Heart left ventricle (tissue), 16 donors: ENCODE measurements at regions not wholly inside any gene's neighbourhood (a gene's known extent, or its start where the extent isn't known, plus 50 kb on each side); places are given as distances from the start of the nearest gene placed in this dataset.

Experiments
- ATAC-seq, 4 donors: fragments of 200-7000 bp; cut with Tn5 transposase; one replicate each; pipeline ENCODE4 v1.9.1; 2020 to 2022; ENCODE audit warnings: moderate library complexity in 4 of 4, mild to moderate bottlenecking in 3 of 4, moderate number of reproducible peaks in 1 of 4
- DNase-seq, 5 donors: peaks; one replicate each; pipeline ENCODE4 v3.0.0-alpha.2; 2020
- H3K27ac ChIP-seq, 12 donors: fragments of 200-600 bp; sonication (generic) in 4 of 12; one replicate each; pipeline versions ENCODE4 v1.5.0 to v1.8.0; 2016 to 2022; ENCODE audit warnings: mild to moderate bottlenecking in 2 of 12
- H3K27me3 ChIP-seq, 9 donors: fragments of 200-600 bp; sonication (generic) in 2 of 9; one replicate each; pipeline versions ENCODE4 v1.5.1 to v1.8.0; 2016 to 2022; ENCODE audit warnings: mild to moderate bottlenecking in 3 of 9
- H3K36me3 ChIP-seq, 9 donors: fragments of 200-600 bp; sonication (generic) in 2 of 9; one replicate each; pipeline versions ENCODE4 v1.5.0 to v1.8.0; 2018 to 2022; ENCODE audit warnings: mild to moderate bottlenecking in 2 of 9
- H3K4me1 ChIP-seq, 12 donors: fragments of 200-600 bp; sonication (generic) in 4 of 12; one replicate each; pipeline versions ENCODE4 v1.5.0 to v1.8.0; 2016 to 2022; ENCODE audit warnings: mild to moderate bottlenecking in 3 of 12
- H3K4me3 ChIP-seq, 12 donors: fragments of 200-600 bp; sonication (generic) in 4 of 12; one replicate each; pipeline versions ENCODE4 v1.5.0 to v1.8.0; 2017 to 2022; ENCODE audit warnings: mild to moderate bottlenecking in 9 of 12, moderate library complexity in 4 of 12
- H3K9me3 ChIP-seq, 12 donors: fragments of 200-600 bp; sonication (generic) in 4 of 12; one replicate each; pipeline versions ENCODE4 v1.5.0 to v1.8.0; 2016 to 2022; ENCODE audit warnings: mild to moderate bottlenecking in 1 of 12
- POLR2A ChIP-seq, 2 donors: fragments of 450-650 bp; IDR thresholded peaks; one replicate each; pipeline ENCODE4 v1.6.1; 2017; ENCODE audit warnings: antibody characterized with exemption in 2 of 2, mild to moderate bottlenecking in 2 of 2, moderate library complexity in 2 of 2
- WGBS, 4 donors: extraction: QIAGEN DNeasy Blood & Tissue Kit in 2 of 4; methylation state at CpG; one replicate each; pipeline versions ENCODE4 v1.1.5 to v1.1.7; 2013 to 2018; 5-methylcytosine and 5-hydroxymethylcytosine counted together
- intact Hi-C, 10 donors: fragments of 100-400 bp; cut with DNase I; formaldehyde crosslinking; loops; one replicate each; pipeline versions ENCODE4 v1.11.1 to v1.14.2; 2022
- TF ChIP-seq, protein P1 (sequence below), 12 donors: fragments of 200-600 bp; sonication (generic) in 4 of 12; IDR thresholded peaks; one replicate each; pipeline versions ENCODE4 v1.5.0 to v1.8.0; 2018 to 2022; ENCODE audit warnings: antibody characterized with exemption in 12 of 12, mild to moderate bottlenecking in 5 of 12
- donor health status: ischemic (EF 13 %, LVEDD 7.1; RV severe dilation, severe dysfunction).
- donor health status: healthy with polysubstance abuse.
- donor health status: DM: no; HTN: yes; CAD: no.
- donor health status: DM: no; HTN: no; CAD: no.
- donor health status: ischemic (EF 25% LVEDD 6.9; RV normal size, moderate dysfunction).
- donor health status: ischemic (EF 25% LVEDD 5.7; RV mildly dilated, moderate dysfunction).
- donor health status: healthy.
- donor health status: DM: yes; HTN: yes; CAD: no.
- donor health status: ischemic (EF 35%, LVEDD 5.7; RV mildly dilated, moderate dysfunction).
- donor health status: nonischemic (EF 11% LVEDD 7.7; RV severe dilation, severe dysfunction).
- donor health status: DM: yes; HTN: yes; CAD: no.
- donor health status: PGD.
- donor health status: ischemic (EF 29% LVEDD 5.4; RV normal size, mild dysfunction).
- donor health status: nonischemic (EF 23%, LVEDD 6.1; RV moderate dilation, normal function).

DNA sequence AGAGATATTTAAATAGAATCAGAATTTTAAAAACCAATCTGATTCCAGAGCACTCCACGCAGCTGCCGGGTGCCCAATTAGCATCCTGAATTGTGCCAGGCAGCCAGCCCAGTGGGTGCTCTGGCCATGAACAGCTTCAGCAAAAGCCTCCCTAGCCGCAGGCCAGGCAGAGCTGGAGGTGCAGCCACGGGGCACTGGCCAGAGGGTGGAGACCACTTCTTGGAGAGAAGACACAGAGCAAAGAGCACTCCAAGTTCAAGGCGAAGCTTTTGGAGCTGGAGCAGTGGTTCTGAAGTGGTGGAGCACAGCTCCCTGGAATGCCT is 475.6 kb upstream of the PROK2 start:
- Histone ChIP-seq H3K27ac (no peak overlapping the region), H3K9me3 (peaks cover 0 to 3% (median 0%) of the 10 kb centered on the region in 12 donors), H3K27me3 (no peaks in the 10 kb centered on the region), H3K4me1 (peaks cover 0 to 28% (median 11%) of the 10 kb centered on the region in 12 donors), H3K4me3 (no peak overlapping the region), H3K36me3 (no peaks in the 10 kb centered on the region)
- ATAC-seq (no peak), DNase-seq (no peak)
- intact Hi-C loops, result loop anchor here in 8 of 10 donors (5.0 to 10.0 kb wide), 5 partner anchors 276 to 386 kb away; no protein-coding TSS in a partner anchor
- TF ChIP-seq, protein P1, sequence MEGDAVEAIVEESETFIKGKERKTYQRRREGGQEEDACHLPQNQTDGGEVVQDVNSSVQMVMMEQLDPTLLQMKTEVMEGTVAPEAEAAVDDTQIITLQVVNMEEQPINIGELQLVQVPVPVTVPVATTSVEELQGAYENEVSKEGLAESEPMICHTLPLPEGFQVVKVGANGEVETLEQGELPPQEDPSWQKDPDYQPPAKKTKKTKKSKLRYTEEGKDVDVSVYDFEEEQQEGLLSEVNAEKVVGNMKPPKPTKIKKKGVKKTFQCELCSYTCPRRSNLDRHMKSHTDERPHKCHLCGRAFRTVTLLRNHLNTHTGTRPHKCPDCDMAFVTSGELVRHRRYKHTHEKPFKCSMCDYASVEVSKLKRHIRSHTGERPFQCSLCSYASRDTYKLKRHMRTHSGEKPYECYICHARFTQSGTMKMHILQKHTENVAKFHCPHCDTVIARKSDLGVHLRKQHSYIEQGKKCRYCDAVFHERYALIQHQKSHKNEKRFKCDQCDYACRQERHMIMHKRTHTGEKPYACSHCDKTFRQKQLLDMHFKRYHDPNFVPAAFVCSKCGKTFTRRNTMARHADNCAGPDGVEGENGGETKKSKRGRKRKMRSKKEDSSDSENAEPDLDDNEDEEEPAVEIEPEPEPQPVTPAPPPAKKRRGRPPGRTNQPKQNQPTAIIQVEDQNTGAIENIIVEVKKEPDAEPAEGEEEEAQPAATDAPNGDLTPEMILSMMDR (IDR thresholded peaks at IDR 0.05), result no peak
- no peak for TF ChIP-seq POLR2A (IDR thresholded peaks at IDR 0.05)
- WGBS, 4 donors, result 93 to 98% (median 96%) methylated on average over 5 of the region's 5 CpGs

DNA sequence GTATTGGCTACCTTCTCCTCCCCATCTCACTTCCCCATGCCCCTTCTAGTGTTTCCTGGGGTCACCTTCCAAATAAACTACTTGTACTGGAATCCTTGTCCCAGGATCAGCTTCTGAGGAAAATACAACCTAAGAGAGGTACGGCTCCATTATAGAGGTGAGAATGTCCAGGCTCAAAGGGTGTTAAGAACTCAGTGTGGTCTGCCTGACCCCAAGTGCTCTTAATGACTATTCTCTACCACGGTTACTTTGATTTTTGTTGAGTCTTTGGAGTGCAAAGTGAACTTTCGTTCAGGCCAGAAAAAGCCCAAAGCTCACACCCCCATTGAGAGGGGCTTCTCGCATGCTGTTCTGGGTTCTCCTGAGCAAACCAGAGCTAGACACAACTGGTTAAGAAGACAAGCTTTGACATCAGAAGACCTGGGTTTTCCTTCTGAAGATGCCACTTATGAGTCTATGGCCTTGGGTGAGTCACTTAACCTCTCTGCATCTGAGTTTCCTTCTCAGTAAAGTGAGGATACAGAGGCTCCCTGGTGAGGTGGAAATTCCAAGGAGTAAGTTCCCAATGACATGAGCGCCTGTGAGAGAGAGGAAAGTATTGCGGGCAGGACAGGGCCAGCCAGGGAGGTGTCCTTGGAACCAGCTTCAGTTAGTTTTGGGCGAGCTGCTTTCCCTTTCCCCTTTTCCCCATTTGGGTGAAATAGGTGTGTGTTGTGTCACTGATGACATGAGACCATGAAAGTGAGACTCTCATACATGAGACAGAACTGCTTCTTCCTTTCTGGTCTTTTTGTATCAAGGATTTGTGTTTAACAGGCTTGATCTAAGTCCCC is 475.0 kb upstream of the PROK2 start:
- TF ChIP-seq, protein P1 (IDR thresholded peaks at IDR 0.05), result no peak
- no peak for TF ChIP-seq POLR2A (IDR thresholded peaks at IDR 0.05)
- H3K27ac ChIP-seq, result no peak overlapping the region
- intact Hi-C loops, result loop anchor here in 9 of 10 donors (5.0 to 10.0 kb wide), 6 partner anchors 155 to 385 kb away; no protein-coding TSS in a partner anchor
- H3K27me3 ChIP-seq, result no peaks in the 10 kb centered on the region
- H3K9me3 ChIP-seq, result peaks cover 0 to 3% (median 0%) of the 10 kb centered on the region in 12 donors
- WGBS, 4 donors, result 95 to 97% (median 97%) methylated on average over 7 of the region's 7 CpGs
- H3K36me3 ChIP-seq, result no peaks in the 10 kb centered on the region
- H3K4me3 ChIP-seq, result no peak overlapping the region
- peaks cover 0 to 32% (median 16%) of the 10 kb centered on the region in 12 donors for H3K4me1 ChIP-seq
- DNase-seq, result no peak
- ATAC-seq, result no peak

DNA sequence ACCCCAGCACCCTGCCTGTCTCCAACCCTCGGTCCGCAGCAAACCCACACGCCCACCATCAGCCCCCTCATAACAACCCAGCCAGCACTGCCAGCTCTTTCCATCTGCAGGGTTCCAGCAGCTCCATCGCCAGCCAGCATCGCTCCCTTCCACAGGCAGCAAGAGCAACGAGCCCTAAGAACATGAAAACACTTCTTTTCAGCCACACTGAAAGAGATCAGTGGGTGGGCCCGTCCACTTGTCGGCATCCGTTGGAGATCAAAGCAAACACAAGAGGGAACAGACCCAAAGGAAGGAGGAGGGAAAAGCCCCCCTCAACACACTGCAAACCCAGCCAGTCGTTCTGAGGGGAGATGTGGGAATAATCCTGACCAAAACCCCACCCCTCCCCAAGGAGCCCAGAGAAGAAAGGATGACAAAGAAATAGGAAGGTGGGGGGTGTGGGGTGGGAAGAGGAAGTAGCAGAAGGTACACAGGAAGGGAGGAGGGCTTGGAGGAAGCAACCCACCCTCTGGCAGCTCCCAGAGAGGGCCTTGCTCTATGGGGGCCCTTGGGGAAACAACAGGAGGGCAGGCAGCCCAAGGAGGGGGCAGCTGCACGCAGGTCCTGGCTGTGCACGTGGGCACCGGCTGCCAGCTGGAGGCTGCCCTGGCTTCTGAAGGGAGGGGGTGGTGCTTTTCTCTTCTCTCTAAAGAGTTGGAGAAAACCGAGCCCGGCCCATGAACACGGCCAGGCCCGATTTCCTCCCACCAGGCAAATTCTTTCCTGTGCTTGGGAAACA is 473.6 kb upstream of the PROK2 start:
- 60 to 74% (median 62%) methylated on average over 16 to 17 of the region's 17 CpGs for WGBS, 4 donors
- Histone ChIP-seq H3K27me3 (no peaks in the 10 kb centered on the region), H3K36me3 (no peaks in the 10 kb centered on the region), H3K4me3 (no peak overlapping the region), H3K9me3 (peaks cover 0 to 3% (median 0%) of the 10 kb centered on the region in 12 donors), H3K4me1 (peaks cover 0 to 32% (median 16%) of the 10 kb centered on the region in 12 donors), H3K27ac (no peak overlapping the region)
- intact Hi-C loops, result loop anchor here in 1 of 10 donors (10.0 kb wide), 2 partner anchors 154 to 304 kb away; no protein-coding TSS in a partner anchor
- DNase-seq (peak in 1 of 5 donors; percentile 21), ATAC-seq (peak in 2 of 4 donors; percentile 22 to 28)
- TF ChIP-seq, protein P1 (IDR thresholded peaks at IDR 0.05), result no peak
- no peak for TF ChIP-seq POLR2A (IDR thresholded peaks at IDR 0.05)

DNA sequence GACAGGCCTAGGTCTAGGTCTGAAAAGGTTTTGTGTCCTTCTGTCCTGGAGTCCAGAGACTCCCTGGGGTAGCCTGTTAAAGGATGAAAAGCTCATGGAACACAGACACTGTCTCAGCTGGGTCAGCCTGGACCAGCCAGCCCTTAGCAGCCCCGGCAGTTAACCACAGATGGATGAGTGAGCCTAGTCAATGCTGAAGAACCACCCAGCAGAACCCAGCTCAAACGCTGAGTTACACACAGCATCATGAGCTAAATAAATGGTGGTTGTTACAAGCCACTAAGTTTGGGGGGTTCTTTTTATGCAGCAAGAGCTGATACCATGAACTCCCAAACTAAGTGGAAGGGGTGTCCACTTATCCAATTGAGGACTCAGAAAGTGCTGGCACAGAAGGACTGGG is 472.8 kb upstream of the PROK2 start:
- Histone ChIP-seq H3K27me3 (no peaks in the 10 kb centered on the region), H3K27ac (no peak overlapping the region), H3K4me3 (no peak overlapping the region), H3K36me3 (no peaks in the 10 kb centered on the region), H3K4me1 (peaks cover 0 to 30% (median 16%) of the 10 kb centered on the region in 12 donors), H3K9me3 (peaks cover 0 to 3% (median 0%) of the 10 kb centered on the region in 12 donors)
- ATAC-seq (no peak), DNase-seq (no peak)
- 88 to 100% (median 99%) methylated on average over 2 of the region's 2 CpGs for WGBS, 4 donors
- intact Hi-C loops, result loop anchor here in 1 of 10 donors (10.0 kb wide), 2 partner anchors 153 to 303 kb away; no protein-coding TSS in a partner anchor
- no peak for TF ChIP-seq POLR2A (IDR thresholded peaks at IDR 0.05)
- TF ChIP-seq, protein P1 (IDR thresholded peaks at IDR 0.05), result no peak
